OCI-LY3 (cell line): ENCODE measurements at regions not wholly inside any gene's neighbourhood (a gene's known extent, or its start where the extent isn't known, plus 50 kb on each side); places are given as distances from the start of the nearest gene placed in this dataset.

Source experiments
- EZH2phosphoT487 ChIP-seq: fragments of 200-600 bp; shearing (Covaris generic); IDR thresholded peaks from 2 replicates; pipeline ENCODE4 v1.6.1; 2018; ENCODE audit warnings: antibody characterized with exemption, mixed run types, low read depth
- TF ChIP-seq, protein P1 (sequence below): fragments of 200-600, 300-600 bp; sonication (generic); IDR thresholded peaks from 2 replicates; pipeline ENCODE4 v1.5.1; 2014; ENCODE audit warnings: antibody characterized with exemption, low read length, low read depth

DNA sequence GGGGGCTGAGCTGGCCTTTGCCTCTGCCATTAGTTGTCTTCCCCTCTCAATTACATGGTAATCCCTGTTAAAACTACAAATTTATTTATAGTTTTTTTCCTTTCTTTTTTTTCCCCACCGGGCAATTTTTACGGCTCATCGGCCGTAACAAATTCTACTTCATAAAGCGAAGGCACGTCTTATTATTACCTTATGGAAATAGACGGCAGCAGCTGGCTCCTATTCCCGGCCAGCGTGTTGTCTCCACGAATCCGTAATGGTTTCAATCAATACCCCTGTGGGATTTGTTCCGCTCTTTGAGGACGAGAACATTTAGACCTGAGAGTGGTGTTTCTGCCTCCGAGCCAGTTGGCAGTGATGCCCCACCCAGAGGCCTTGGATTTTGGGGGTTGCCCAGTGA, 52.4 kb upstream of the IGSF21 start:
- TF ChIP-seq, protein P1, sequence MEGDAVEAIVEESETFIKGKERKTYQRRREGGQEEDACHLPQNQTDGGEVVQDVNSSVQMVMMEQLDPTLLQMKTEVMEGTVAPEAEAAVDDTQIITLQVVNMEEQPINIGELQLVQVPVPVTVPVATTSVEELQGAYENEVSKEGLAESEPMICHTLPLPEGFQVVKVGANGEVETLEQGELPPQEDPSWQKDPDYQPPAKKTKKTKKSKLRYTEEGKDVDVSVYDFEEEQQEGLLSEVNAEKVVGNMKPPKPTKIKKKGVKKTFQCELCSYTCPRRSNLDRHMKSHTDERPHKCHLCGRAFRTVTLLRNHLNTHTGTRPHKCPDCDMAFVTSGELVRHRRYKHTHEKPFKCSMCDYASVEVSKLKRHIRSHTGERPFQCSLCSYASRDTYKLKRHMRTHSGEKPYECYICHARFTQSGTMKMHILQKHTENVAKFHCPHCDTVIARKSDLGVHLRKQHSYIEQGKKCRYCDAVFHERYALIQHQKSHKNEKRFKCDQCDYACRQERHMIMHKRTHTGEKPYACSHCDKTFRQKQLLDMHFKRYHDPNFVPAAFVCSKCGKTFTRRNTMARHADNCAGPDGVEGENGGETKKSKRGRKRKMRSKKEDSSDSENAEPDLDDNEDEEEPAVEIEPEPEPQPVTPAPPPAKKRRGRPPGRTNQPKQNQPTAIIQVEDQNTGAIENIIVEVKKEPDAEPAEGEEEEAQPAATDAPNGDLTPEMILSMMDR: no peak
- TF ChIP-seq EZH2phosphoT487: no peak
